H1 (cell line): ENCODE measurements at regions not wholly inside any gene's neighbourhood (a gene's known extent, or its start where the extent isn't known, plus 50 kb on each side); places are given as distances from the start of the nearest gene placed in this dataset.

Source experiments
- CTCF ChIA-PET: fragments of 300-600 bp; sonication (Branson Sonifier 250); formaldehyde crosslinking; loops from one replicate; lab custom pipeline; 2021; ENCODE audit not compliant: partially characterized antibody; lab: Charles Lee
- POLR2A ChIA-PET: fragments of 300-600 bp; sonication (Branson Sonifier 250); formaldehyde crosslinking; loops from one replicate; lab custom pipeline; 2021; ENCODE audit warnings: inconsistent platforms; ENCODE audit not compliant: partially characterized antibody; lab: Charles Lee
- DNase-seq, 2 experiments: peaks; one replicate each; pipeline versions ENCODE4 v3.0.0 to v3.0.0-alpha.2; 2010 to 2022; ENCODE audit warnings: low spot score in 2 of 2, low read depth in 1 of 2, mixed read lengths in 1 of 2
- FAIRE-seq: peaks from 2 replicates; lab custom pipeline; 2011; peaks lifted over from hg19 to GRCh38; lab: Jason Lieb, UNC
- H2AFZ ChIP-seq: 2 replicates; pipeline ENCODE4 v1.8.1; 2012; ENCODE audit warnings: low read length, inconsistent platforms
- H2AK5ac ChIP-seq: 2 replicates; pipeline ENCODE4 v1.6.1; 2013; ENCODE audit warnings: low read depth, low read length
- H2BK120ac ChIP-seq: replicated peaks from 2 replicates; pipeline ENCODE3; 2013; ENCODE audit warnings: low read depth, low read length, inconsistent platforms
- H2BK12ac ChIP-seq: 2 replicates; pipeline ENCODE4 v1.6.1; 2013; ENCODE audit warnings: low read depth, low read length
- H2BK15ac ChIP-seq: 2 replicates; pipeline ENCODE4 v1.6.1; 2013; ENCODE audit warnings: low read length
- H2BK20ac ChIP-seq: 2 replicates; pipeline ENCODE4 v1.6.1; 2013; ENCODE audit warnings: low read length
- H2BK5ac ChIP-seq: 2 replicates; pipeline ENCODE4 v1.6.1; 2013; ENCODE audit warnings: low read depth, low read length
- H3K14ac ChIP-seq: 2 replicates; pipeline ENCODE4 v1.6.1; 2013; ENCODE audit warnings: inconsistent platforms; ENCODE audit not compliant: insufficient read length
- H3K18ac ChIP-seq: 2 replicates; pipeline ENCODE4 v1.6.1; 2013; ENCODE audit warnings: low read length; ENCODE audit errors: extremely low read depth
- H3K23ac ChIP-seq: 2 replicates; pipeline ENCODE4 v1.6.1; 2013; ENCODE audit warnings: inconsistent platforms; ENCODE audit not compliant: insufficient read length
- H3K23me2 ChIP-seq: 2 replicates; pipeline ENCODE4 v1.6.1; 2013; ENCODE audit warnings: low read depth, low read length
- H3K27ac ChIP-seq: 2 replicates; pipeline ENCODE4 v1.6.1; 2011; ENCODE audit warnings: low read depth, low read length, inconsistent platforms
- H3K27me3 ChIP-seq, 4 experiments: replicated peaks in 1 of 4; 1 replicate in 1 of 4; 2 replicates in 3 of 4; pipeline versions ENCODE4 v1.6.1 to v1.8.1; 2011 to 2013; ENCODE audit warnings: low read length in 3 of 4, mild to moderate bottlenecking in 3 of 4, inconsistent platforms in 2 of 4, mixed read lengths in 2 of 4, moderate library complexity in 1 of 4; ENCODE audit not compliant: control insufficient read depth in 3 of 4, insufficient read depth in 3 of 4; ENCODE audit errors: extremely low read depth in 1 of 4
- H3K36me3 ChIP-seq, 4 experiments: 2 replicates each; pipeline versions ENCODE4 v1.6.1 to v1.8.1; 2011 to 2013; ENCODE audit warnings: mild to moderate bottlenecking in 4 of 4, low read length in 3 of 4, moderate library complexity in 2 of 4, control low read depth in 1 of 4, inconsistent platforms in 1 of 4; ENCODE audit not compliant: insufficient read depth in 4 of 4, control insufficient read depth in 2 of 4
- H3K4ac ChIP-seq: replicated peaks from 2 replicates; pipeline ENCODE3; 2013; ENCODE audit warnings: low read length, low read depth, mixed read lengths, inconsistent platforms; ENCODE audit not compliant: insufficient read length
- H3K4me1 ChIP-seq, 4 experiments: replicated peaks in 1 of 4; 1 replicate in 1 of 4; 2 replicates in 3 of 4; pipeline versions ENCODE4 v1.6.1 to v1.8.1; 2011 to 2013; ENCODE audit warnings: low read length in 3 of 4, inconsistent platforms in 2 of 4, mixed read lengths in 1 of 4; ENCODE audit not compliant: insufficient read depth in 4 of 4, control insufficient read depth in 3 of 4
- H3K4me2 ChIP-seq, 2 experiments: 2 replicates each; pipeline versions ENCODE4 v1.6.1 to v1.8.1; 2011 to 2013; ENCODE audit warnings: low read depth in 2 of 2, low read length in 2 of 2, control low read depth in 1 of 2, inconsistent platforms in 1 of 2, mild to moderate bottlenecking in 1 of 2; ENCODE audit not compliant: insufficient read depth in 1 of 2
- H3K4me3 ChIP-seq, 4 experiments: fragments of 200-600, 300-600 bp in 1 of 4; sonication (generic), shearing (Covaris generic), sonication (Bioruptor Twin) in 1 of 4; 2 replicates each; pipeline versions ENCODE4 v1.5.1 to v1.8.1; 2011 to 2016; ENCODE audit warnings: low read length in 4 of 4, low read depth in 3 of 4, control low read depth in 2 of 4, inconsistent platforms in 2 of 4, mild to moderate bottlenecking in 2 of 4, mixed read lengths in 1 of 4, moderate library complexity in 1 of 4; ENCODE audit not compliant: insufficient read depth in 2 of 4; ENCODE audit errors: extremely low read depth in 1 of 4
- H3K56ac ChIP-seq: replicated peaks from 2 replicates; pipeline ENCODE3; 2013; ENCODE audit warnings: low read depth, mild to moderate bottlenecking, mixed read lengths, low read length, inconsistent platforms; ENCODE audit not compliant: insufficient read length
- H3K79me1 ChIP-seq: 2 replicates; pipeline ENCODE4 v1.6.1; 2013; ENCODE audit warnings: low read depth, low read length, control low read depth
- H3K79me2 ChIP-seq, 2 experiments: 2 replicates each; pipeline versions ENCODE4 v1.6.1 to v1.8.1; 2012 to 2013; ENCODE audit warnings: low read length in 2 of 2, mild to moderate bottlenecking in 2 of 2, inconsistent platforms in 1 of 2; ENCODE audit not compliant: insufficient read depth in 2 of 2, control insufficient read depth in 1 of 2
- H3K9ac ChIP-seq, 4 experiments: replicated peaks in 1 of 4; 1 replicate in 1 of 4; 2 replicates in 3 of 4; pipeline versions ENCODE4 v1.6.1 to v1.8.1; 2011 to 2013; ENCODE audit warnings: low read depth in 3 of 4, low read length in 3 of 4, control low read depth in 2 of 4, mild to moderate bottlenecking in 2 of 4, moderate library complexity in 2 of 4, inconsistent platforms in 1 of 4; ENCODE audit errors: extremely low read depth in 1 of 4
- H3K9me3 ChIP-seq, 2 experiments: 2 replicates each; pipeline versions ENCODE4 v1.6.1 to v1.8.1; 2012 to 2013; ENCODE audit warnings: mild to moderate bottlenecking in 2 of 2, moderate library complexity in 2 of 2, control low read depth in 1 of 2, inconsistent platforms in 1 of 2, low read depth in 1 of 2, low read length in 1 of 2, mixed read lengths in 1 of 2; ENCODE audit not compliant: insufficient read depth in 2 of 2
- H4K20me1 ChIP-seq, 2 experiments: replicated peaks in 1 of 2; 2 replicates each; pipeline versions ENCODE3 to v1.8.1; 2011 to 2013; ENCODE audit warnings: inconsistent platforms in 2 of 2, low read length in 2 of 2, mild to moderate bottlenecking in 1 of 2; ENCODE audit not compliant: insufficient read depth in 2 of 2, control insufficient read depth in 1 of 2
- H4K5ac ChIP-seq: 2 replicates; pipeline ENCODE4 v1.6.1; 2013; ENCODE audit warnings: low read length, low read depth, mixed read lengths, inconsistent platforms; ENCODE audit not compliant: insufficient read length
- H4K8ac ChIP-seq: 2 replicates; pipeline ENCODE4 v1.8.0; 2013; ENCODE audit warnings: mild to moderate bottlenecking, moderate library complexity, low read length, inconsistent platforms; ENCODE audit not compliant: insufficient read depth; ENCODE audit errors: extremely low read depth
- H4K91ac ChIP-seq: replicated peaks from 2 replicates; pipeline ENCODE3; 2013; ENCODE audit warnings: low read length, mixed read lengths, inconsistent platforms; ENCODE audit not compliant: insufficient read length
- KDM1A ChIP-seq: fragments of 200-600, 300-600 bp; sonication (generic); IDR thresholded peaks from 2 replicates; pipeline ENCODE4 v1.7.1; 2016; ENCODE audit warnings: mild to moderate bottlenecking, low read length, borderline replicate concordance
- ZNF274 ChIP-seq: IDR thresholded peaks from 2 replicates; pipeline ENCODE4 v1.7.0; 2012; ENCODE audit warnings: low read length, borderline replicate concordance; ENCODE audit errors: extremely low read depth
- WGBS, 2 experiments: shearing (Covaris generic) in 1 of 2; methylation state at CpG; one replicate each; pipeline versions ENCODE4 v1.1.6 to v1.1.7; 2013 to 2015; ENCODE audit warnings: low lambda C conversion rate in 2 of 2, mixed read lengths in 2 of 2, inconsistent platforms in 1 of 2, low coverage in 1 of 2, missing lambda C conversion rate in 1 of 2; ENCODE audit not compliant: insufficient replicate concordance in 2 of 2, insufficient coverage in 1 of 2, insufficient read length in 1 of 2; ENCODE audit errors: extremely low coverage in 1 of 2, missing lambda C conversion rate in 1 of 2; 5-methylcytosine and 5-hydroxymethylcytosine counted together

DNA sequence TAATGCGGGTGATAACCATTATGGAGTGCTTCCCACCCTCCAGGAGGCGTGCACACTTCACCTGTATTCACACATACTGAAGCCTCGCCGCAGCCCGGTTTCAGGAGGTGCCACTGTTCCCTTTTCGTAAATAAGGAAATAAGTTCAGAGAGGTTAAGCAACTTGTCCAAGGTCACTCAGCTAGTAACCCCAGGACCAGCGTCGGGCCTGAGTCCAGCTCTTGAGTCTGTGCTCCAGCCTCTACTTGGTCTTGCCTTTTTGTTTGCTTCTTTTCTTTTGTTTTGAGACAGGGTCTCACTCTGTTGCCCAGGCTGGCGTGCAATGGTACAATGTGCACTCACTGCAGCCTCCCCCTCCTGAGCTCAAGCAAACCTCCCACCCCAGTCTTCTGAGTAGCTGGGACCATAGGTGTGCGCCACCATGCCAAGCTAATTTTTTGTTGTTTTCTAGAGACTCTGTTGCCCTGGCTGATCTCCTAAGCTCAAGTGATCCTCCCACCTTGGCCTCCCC, 63.5 kb upstream of the CIBAR2 start:
- Histone ChIP-seq H4K91ac (no peak overlapping the region), H3K79me2 (peaks cover 0 to 45% of the 10 kb centered on the region in 2 experiments; a peak in 1 of 4 replicates), H3K27me3 (peaks cover 0 to 9% (median 5%) of the 10 kb centered on the region in 4 experiments; a peak in 5 of 7 replicates), H3K4me3 (no peak overlapping the region), H3K23ac (no peak overlapping the region), H3K56ac (no peak overlapping the region), H3K23me2 (0 out of 2 replicates have a peak, but pooled peaks cover 2% of the 10 kb centered on the region), H3K4me1 (peaks cover 0 to 32% (median 12%) of the 10 kb centered on the region in 4 experiments; a peak in 5 of 7 replicates), H3K27ac (no peak overlapping the region), H3K4ac (no peak overlapping the region), H4K8ac (no peak overlapping the region), H4K5ac (no peak overlapping the region), H3K9me3 (no peaks in the 10 kb centered on the region), H3K14ac (no peak overlapping the region), H2BK120ac (no peak overlapping the region), H3K4me2 (no peak overlapping the region), H2AK5ac (no peak overlapping the region), H4K20me1 (peaks cover 24 to 27% of the 10 kb centered on the region in 2 experiments), H2AFZ (no peak overlapping the region), H2BK15ac (no peak overlapping the region), H2BK20ac (no peak overlapping the region), H2BK12ac (peak overlapping the region; percentile 17; the same call in 1 of the 2 replicates), H3K18ac (peak overlapping the region; percentile 51; the same call in 1 of the 2 replicates), H3K79me1 (peaks cover 12% of the 10 kb centered on the region), H3K36me3 (no peaks in the 10 kb centered on the region), H2BK5ac (no peak overlapping the region), H3K9ac (no peak overlapping the region)
- no peak for DNase-seq
- no peak for FAIRE-seq
- ChIA-PET CTCF (interaction anchor here (0.8 to 6.9 kb wide), 19 partner anchors 10 to 78 kb away, joined by 3 to 39 read pairs (median 4); no protein-coding TSS in a partner anchor), POLR2A (interaction anchor here (0.9 to 1.3 kb wide), 2 partner anchors 9 to 61 kb away, joined by 3 read pairs; no protein-coding TSS in a partner anchor)
- TF ChIP-seq ZNF274: no peak
- 0 out of 2 replicates have a peak, but pooled peaks have one; percentile 35 for TF ChIP-seq KDM1A
- 82% methylated on average over 9 of the region's 10 CpGs; no CpG with 5 or more reads in 1 of the 2 experiments for WGBS, 2 experiments
